ENCODE measurements at regions not wholly inside any gene's neighbourhood (a gene's known extent, or its start where the extent isn't known, plus 50 kb on each side); places are given as distances from the start of the nearest gene placed in this dataset.

GRCh38 chr14:59093902-59094301 is 94.6 kb upstream of the DAAM1 start:
- intact Hi-C loops (cut with micrococcal nuclease) = no loop called here

GRCh38 chr14:59096303-59096702 is 92.2 kb upstream of the DAAM1 start:
- intact Hi-C loops (cut with micrococcal nuclease) = no loop called here

GRCh38 chr14:59097681-59098080 is 90.8 kb upstream of the DAAM1 start:
- intact Hi-C loops (cut with micrococcal nuclease) = no loop called here

- intact Hi-C loops (cut with micrococcal nuclease) = no loop called here
Observed at GRCh38 chr14:59098377-59098776, 90.1 kb upstream of the DAAM1 start.

- intact Hi-C loops (cut with micrococcal nuclease) = no loop called here
Observed at GRCh38 chr14:59100205-59100604, 88.3 kb upstream of the DAAM1 start.

GRCh38 chr14:59101476-59101875 is 87.0 kb upstream of the DAAM1 start:
- intact Hi-C loops (cut with micrococcal nuclease) = no loop called here

- intact Hi-C loops (cut with micrococcal nuclease) = no loop called here
Observed at GRCh38 chr14:59103396-59103795, 85.1 kb upstream of the DAAM1 start.

GRCh38 chr14:59107819-59108218 is 80.6 kb upstream of the DAAM1 start:
- intact Hi-C loops (cut with micrococcal nuclease) = no loop called here

GRCh38 chr14:59116984-59117415 is 71.5 kb upstream of the DAAM1 start:
- intact Hi-C loops (cut with micrococcal nuclease) = no loop called here

GRCh38 chr14:59117754-59118528 is 70.5 kb upstream of the DAAM1 start:
- intact Hi-C loops (cut with micrococcal nuclease) = no loop called here

- intact Hi-C loops (cut with micrococcal nuclease) = loop anchor here (10.0 kb wide), 1 partner anchor 1064 kb away; no protein-coding TSS in a partner anchor
Observed at GRCh38 chr14:59120921-59121320, 67.5 kb upstream of the DAAM1 start.

- intact Hi-C loops (cut with micrococcal nuclease) = loop anchor here (10.0 kb wide), 1 partner anchor 1061 kb away; no protein-coding TSS in a partner anchor
Observed at GRCh38 chr14:59123531-59123930, 64.9 kb upstream of the DAAM1 start.

GRCh38 chr14:59123975-59124374 is 64.5 kb upstream of the DAAM1 start:
- intact Hi-C loops (cut with micrococcal nuclease) = loop anchor here (2.0 to 10.0 kb wide), 2 partner anchors 623 to 1061 kb away; no protein-coding TSS in a partner anchor

- intact Hi-C loops (cut with micrococcal nuclease) = loop anchor here (2.0 to 10.0 kb wide), 3 partner anchors 62 to 1060 kb away; partner anchors contain the start of gene DAAM1
Observed at GRCh38 chr14:59125156-59125555, 63.3 kb upstream of the DAAM1 start.

GRCh38 chr14:59126714-59127436 is 61.6 kb upstream of the DAAM1 start:
- intact Hi-C loops (cut with micrococcal nuclease) = loop anchor here (1.0 to 10.0 kb wide), 4 partner anchors 60 to 1058 kb away; partner anchors contain the start of genes CCDC175 and DAAM1

- intact Hi-C loops (cut with micrococcal nuclease) = loop anchor here (1.0 to 10.0 kb wide), 4 partner anchors 60 to 1057 kb away; partner anchors contain the start of genes CCDC175 and DAAM1
Observed at GRCh38 chr14:59127437-59127732, 61.1 kb upstream of the DAAM1 start.

GRCh38 chr14:59130462-59130861 is 58.0 kb upstream of the DAAM1 start:
- intact Hi-C loops (cut with micrococcal nuclease) = no loop called here

GRCh38 chr14:59131938-59132795 is 56.3 kb upstream of the DAAM1 start:
- intact Hi-C loops (cut with micrococcal nuclease) = no loop called here

- intact Hi-C loops (cut with micrococcal nuclease) = no loop called here
Observed at GRCh38 chr14:59132796-59133494, 55.5 kb upstream of the DAAM1 start.

- intact Hi-C loops (cut with micrococcal nuclease) = no loop called here
Observed at GRCh38 chr14:59133709-59134108, 54.8 kb upstream of the DAAM1 start.

- intact Hi-C loops (cut with micrococcal nuclease) = no loop called here
Observed at GRCh38 chr14:59134307-59134706, 54.2 kb upstream of the DAAM1 start.
